GM12878 (cell line): ENCODE measurements at regions not wholly inside any gene's neighbourhood (a gene's known extent, or its start where the extent isn't known, plus 50 kb on each side); places are given as distances from the start of the nearest gene placed in this dataset.

Experiments used
- ATAC-seq: fragments of 200-7000 bp; cut with Tn5 transposase; 3 replicates; pipeline ENCODE4 v1.9.1; 2020; ENCODE audit warnings: mild to moderate bottlenecking, moderate library complexity
- BruUV-seq: library from RNA; stranded (reverse); fragments of 400-500 nt; replicated peaks from 2 replicates; lab custom pipeline; 2021; lab: Mats Ljungman, UMichigan
- CTCF ChIA-PET: fragments of 300-600 bp; sonication (Branson Sonifier 250); formaldehyde crosslinking; extraction: SDS; loops from one replicate; lab custom pipeline; 2021; ENCODE audit warnings: inconsistent platforms; lab: Yijun Ruan, JAX
- POLR2A ChIA-PET: fragments of 350-600 bp; formaldehyde crosslinking; extraction: SDS; loops from one replicate; lab custom pipeline; 2021; ENCODE audit warnings: inconsistent platforms; lab: Charles Lee
- RAD21 ChIA-PET: fragments of 300-600 bp; sonication (Branson Sonifier 250); formaldehyde crosslinking; loops from one replicate; lab custom pipeline; 2023; ENCODE audit warnings: antibody characterized with exemption; ENCODE audit not compliant: unreplicated experiment; lab: Charles Lee
- SMC1A ChIA-PET: fragments of 300-600 bp; sonication (Branson Sonifier 250); formaldehyde crosslinking; loops from one replicate; lab custom pipeline; 2023; ENCODE audit not compliant: unreplicated experiment, uncharacterized antibody; lab: Charles Lee
- DNase-seq: peaks from one replicate; pipeline ENCODE4 v3.0.0-alpha.2; 2011; ENCODE audit warnings: low read depth, low spot score
- FAIRE-seq: peaks from 3 replicates; lab custom pipeline; 2011; peaks lifted over from hg19 to GRCh38; lab: Jason Lieb, UNC
- H2AFZ ChIP-seq: 2 replicates; pipeline ENCODE4 v1.6.0; 2011; ENCODE audit warnings: low read depth, low read length, control low read depth; ENCODE audit not compliant: control insufficient read depth
- H3K27ac ChIP-seq: 2 replicates; pipeline ENCODE4 v1.5.1; 2011; ENCODE audit warnings: control low read depth; ENCODE audit not compliant: control insufficient read depth, insufficient read depth
- H3K27me3 ChIP-seq, 2 experiments: replicated peaks in 1 of 2; 2 replicates each; pipeline versions ENCODE4 v1.6.0 to v1.6.1; 2011; ENCODE audit warnings: low read length in 1 of 2; ENCODE audit not compliant: control insufficient read depth in 2 of 2, insufficient read depth in 2 of 2
- H3K36me3 ChIP-seq, 2 experiments: 2 replicates each; pipeline ENCODE4 v1.5.1; 2011; ENCODE audit warnings: low read length in 1 of 2; ENCODE audit not compliant: control insufficient read depth in 2 of 2, insufficient read depth in 2 of 2
- H3K4me1 ChIP-seq: 2 replicates; pipeline ENCODE4 v1.6.1; 2011; ENCODE audit warnings: mild to moderate bottlenecking, low read length, moderate library complexity, mixed read lengths; ENCODE audit not compliant: control insufficient read depth, insufficient read depth
- H3K4me2 ChIP-seq: 2 replicates; pipeline ENCODE4 v1.6.0; 2011; ENCODE audit warnings: control low read depth; ENCODE audit not compliant: control insufficient read depth, insufficient read depth
- H3K4me3 ChIP-seq: fragments of 200-600 bp; sonication (generic); 2 replicates; pipeline ENCODE4 v1.5.1; 2016
- H3K79me2 ChIP-seq: 2 replicates; pipeline ENCODE4 v1.6.0; 2011; ENCODE audit warnings: low read length; ENCODE audit not compliant: control insufficient read depth, insufficient read depth
- H3K9ac ChIP-seq: 2 replicates; pipeline ENCODE4 v1.8.0; 2011; ENCODE audit warnings: low read length, control low read depth, mixed read lengths; ENCODE audit not compliant: control insufficient read depth, insufficient read depth
- H3K9me3 ChIP-seq: replicated peaks from 3 replicates; pipeline ENCODE4 v1.5.1; 2011; ENCODE audit warnings: mild to moderate bottlenecking, low read length; ENCODE audit not compliant: control insufficient read depth, insufficient read depth
- H4K20me1 ChIP-seq: 2 replicates; pipeline ENCODE4 v1.6.0; 2011; ENCODE audit not compliant: control insufficient read depth, insufficient read depth
- ASH2L ChIP-seq: fragments of 300-600, 200-600 bp; sonication (generic); IDR thresholded peaks from 2 replicates; pipeline ENCODE4 v1.6.1; 2017; ENCODE audit warnings: low read depth, mild to moderate bottlenecking, borderline replicate concordance
- DPF2 ChIP-seq: fragments of 450-650 bp; IDR thresholded peaks from 2 replicates; pipeline ENCODE4 v1.6.1; 2017; ENCODE audit warnings: mild to moderate bottlenecking
- GATAD2B ChIP-seq: fragments of 450-650 bp; conservative IDR thresholded peaks from 2 replicates; pipeline ENCODE4 v1.6.1; 2017; ENCODE audit warnings: low read depth, mild to moderate bottlenecking, moderate library complexity
- TAF1 ChIP-seq: IDR thresholded peaks from 2 replicates; pipeline ENCODE4 v1.6.1; 2011; ENCODE audit warnings: mild to moderate bottlenecking, low read depth, low read length, borderline replicate concordance
- TARDBP ChIP-seq: IDR thresholded peaks from 2 replicates; pipeline ENCODE4 v1.6.1; 2016; ENCODE audit warnings: borderline replicate concordance
- TBL1XR1 ChIP-seq: IDR thresholded peaks from 2 replicates; pipeline ENCODE4 v1.6.1; 2012; ENCODE audit warnings: low read depth, low read length, improper control_type of control experiment
- WGBS: methylation state at CpG from one replicate; pipeline ENCODE4 v1.1.6; 2016; ENCODE audit warnings: low lambda C conversion rate; ENCODE audit not compliant: insufficient replicate concordance, insufficient coverage; ENCODE audit errors: missing lambda C conversion rate; 5-methylcytosine and 5-hydroxymethylcytosine counted together
- in situ Hi-C: fragments of 300-500 bp; cut with MboI; formaldehyde crosslinking; loops from 9 replicates; pipeline ENCODE4 v1.14.3; 2018; ENCODE audit warnings: mixed read lengths
- intact Hi-C: fragments of 100-400 bp; cut with micrococcal nuclease; formaldehyde crosslinking; loops from one replicate; pipeline ENCODE4 v1.14.2; 2022; ENCODE audit not compliant: unreplicated experiment
- TF ChIP-seq, protein P1 (sequence below): fragments of 450-650 bp; conservative IDR thresholded peaks from 2 replicates; pipeline ENCODE4 v1.6.1; 2017; ENCODE audit warnings: mild to moderate bottlenecking, moderate library complexity
- TF ChIP-seq, protein P2 (sequence below): IDR thresholded peaks from 2 replicates; pipeline ENCODE4 v1.6.1; 2012; ENCODE audit warnings: low read length, inconsistent platforms
- TF ChIP-seq, protein P3 (sequence below): fragments of 450-650 bp; formaldehyde crosslinking; IDR thresholded peaks from 2 replicates; pipeline ENCODE4 v1.5.0; 2022; ENCODE audit warnings: mild to moderate bottlenecking, missing genetic modification characterization
- TF ChIP-seq, protein P4 (sequence below): fragments of 450-650 bp; IDR thresholded peaks from 2 replicates; pipeline ENCODE4 v1.6.1; 2016; ENCODE audit warnings: mild to moderate bottlenecking

DNA sequence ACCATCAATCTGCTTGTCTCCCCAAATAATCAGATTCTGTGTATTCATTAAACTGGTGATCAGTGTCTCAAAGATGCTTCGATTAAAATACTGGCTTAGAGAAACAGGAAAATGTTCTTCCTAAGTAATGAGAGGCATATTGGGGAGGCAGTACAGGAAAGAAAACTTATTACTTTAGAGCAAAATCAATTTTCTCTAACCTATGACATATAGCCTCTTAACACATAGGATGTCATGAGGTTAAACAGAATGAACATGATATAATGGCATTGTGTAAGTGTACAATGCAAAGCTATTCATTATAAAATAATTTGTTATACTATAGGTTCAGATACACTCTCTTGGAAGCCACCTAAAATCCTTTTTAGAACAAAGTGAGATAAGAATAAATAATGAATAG is 819.3 kb downstream of the KCNJ2 start:
- no peak overlapping the region for H3K4me2 ChIP-seq
- no peak overlapping the region for H3K9ac ChIP-seq
- in situ Hi-C loops (no loop called here), intact Hi-C loops (no loop called here)
- H2AFZ ChIP-seq: no peak overlapping the region
- no peak for FAIRE-seq
- SMC1A ChIA-PET: no interaction called here
- no peaks in the 10 kb centered on the region; the same call in 2 of the 3 replicates for H3K9me3 ChIP-seq
- no peak for ATAC-seq
- TF ChIP-seq, protein P1, sequence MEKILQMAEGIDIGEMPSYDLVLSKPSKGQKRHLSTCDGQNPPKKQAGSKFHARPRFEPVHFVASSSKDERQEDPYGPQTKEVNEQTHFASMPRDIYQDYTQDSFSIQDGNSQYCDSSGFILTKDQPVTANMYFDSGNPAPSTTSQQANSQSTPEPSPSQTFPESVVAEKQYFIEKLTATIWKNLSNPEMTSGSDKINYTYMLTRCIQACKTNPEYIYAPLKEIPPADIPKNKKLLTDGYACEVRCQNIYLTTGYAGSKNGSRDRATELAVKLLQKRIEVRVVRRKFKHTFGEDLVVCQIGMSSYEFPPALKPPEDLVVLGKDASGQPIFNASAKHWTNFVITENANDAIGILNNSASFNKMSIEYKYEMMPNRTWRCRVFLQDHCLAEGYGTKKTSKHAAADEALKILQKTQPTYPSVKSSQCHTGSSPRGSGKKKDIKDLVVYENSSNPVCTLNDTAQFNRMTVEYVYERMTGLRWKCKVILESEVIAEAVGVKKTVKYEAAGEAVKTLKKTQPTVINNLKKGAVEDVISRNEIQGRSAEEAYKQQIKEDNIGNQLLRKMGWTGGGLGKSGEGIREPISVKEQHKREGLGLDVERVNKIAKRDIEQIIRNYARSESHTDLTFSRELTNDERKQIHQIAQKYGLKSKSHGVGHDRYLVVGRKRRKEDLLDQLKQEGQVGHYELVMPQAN: no peak
- H3K4me1 ChIP-seq: no peaks in the 10 kb centered on the region
- H4K20me1 ChIP-seq: no peaks in the 10 kb centered on the region
- no peaks in the 10 kb centered on the region for H3K79me2 ChIP-seq
- RAD21 ChIA-PET: no interaction called here
- no peak for DNase-seq
- no peak overlapping the region for H3K4me3 ChIP-seq
- no peaks in the 10 kb centered on the region for H3K27me3 ChIP-seq
- CTCF ChIA-PET: no interaction called here
- POLR2A ChIA-PET: no interaction called here
- WGBS: 41% methylated on average over 1 of the region's 1 CpG
- H3K36me3 ChIP-seq: no peaks in the 10 kb centered on the region
- no TSS peak for BruUV-seq
- H3K27ac ChIP-seq: no peak overlapping the region; the same call in 1 of the 2 replicates

DNA sequence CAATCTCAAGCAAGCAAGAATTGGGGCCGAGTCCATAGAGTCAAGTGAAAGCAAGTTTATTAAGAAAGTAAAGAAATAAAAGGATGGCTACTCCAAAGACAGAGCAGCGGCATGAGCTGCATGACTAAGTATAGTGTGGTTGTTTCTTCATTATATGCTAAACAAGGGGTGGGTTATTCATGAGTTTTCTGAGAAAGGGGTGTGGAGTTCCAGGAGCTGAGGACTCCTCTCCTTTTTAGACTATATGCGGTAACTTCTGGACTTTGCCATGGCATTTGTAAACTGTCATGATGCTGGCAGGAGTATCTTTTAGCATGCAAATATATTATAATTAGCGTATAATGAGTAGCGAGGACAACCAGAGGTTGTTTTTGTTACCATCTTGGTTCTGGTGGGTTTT is 819.9 kb downstream of the KCNJ2 start:
- Histone ChIP-seq H4K20me1 (no peaks in the 10 kb centered on the region), H2AFZ (no peak overlapping the region), H3K4me2 (no peak overlapping the region), H3K79me2 (no peaks in the 10 kb centered on the region), H3K4me1 (no peaks in the 10 kb centered on the region), H3K27ac (no peak overlapping the region), H3K27me3 (no peaks in the 10 kb centered on the region), H3K9ac (no peak overlapping the region), H3K4me3 (no peak overlapping the region), H3K9me3 (no peaks in the 10 kb centered on the region; the same call in 2 of the 3 replicates), H3K36me3 (no peaks in the 10 kb centered on the region)
- ChIA-PET RAD21 (no interaction called here), CTCF (no interaction called here), SMC1A (no interaction called here), POLR2A (no interaction called here)
- BruUV-seq: no TSS peak
- ATAC-seq (no peak), FAIRE-seq (no peak), DNase-seq (no peak)
- in situ Hi-C loops: no loop called here
- intact Hi-C loops: no loop called here
- 59% methylated on average over 5 of the region's 5 CpGs for WGBS
- TF ChIP-seq DPF2 (no peak), GATAD2B (no peak), TBL1XR1 (no peak), ASH2L (no peak), TARDBP (no peak), TAF1 (no peak)
- TF ChIP-seq, protein P2, sequence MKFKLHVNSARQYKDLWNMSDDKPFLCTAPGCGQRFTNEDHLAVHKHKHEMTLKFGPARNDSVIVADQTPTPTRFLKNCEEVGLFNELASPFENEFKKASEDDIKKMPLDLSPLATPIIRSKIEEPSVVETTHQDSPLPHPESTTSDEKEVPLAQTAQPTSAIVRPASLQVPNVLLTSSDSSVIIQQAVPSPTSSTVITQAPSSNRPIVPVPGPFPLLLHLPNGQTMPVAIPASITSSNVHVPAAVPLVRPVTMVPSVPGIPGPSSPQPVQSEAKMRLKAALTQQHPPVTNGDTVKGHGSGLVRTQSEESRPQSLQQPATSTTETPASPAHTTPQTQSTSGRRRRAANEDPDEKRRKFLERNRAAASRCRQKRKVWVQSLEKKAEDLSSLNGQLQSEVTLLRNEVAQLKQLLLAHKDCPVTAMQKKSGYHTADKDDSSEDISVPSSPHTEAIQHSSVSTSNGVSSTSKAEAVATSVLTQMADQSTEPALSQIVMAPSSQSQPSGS: no peak
- TF ChIP-seq, protein P3, sequence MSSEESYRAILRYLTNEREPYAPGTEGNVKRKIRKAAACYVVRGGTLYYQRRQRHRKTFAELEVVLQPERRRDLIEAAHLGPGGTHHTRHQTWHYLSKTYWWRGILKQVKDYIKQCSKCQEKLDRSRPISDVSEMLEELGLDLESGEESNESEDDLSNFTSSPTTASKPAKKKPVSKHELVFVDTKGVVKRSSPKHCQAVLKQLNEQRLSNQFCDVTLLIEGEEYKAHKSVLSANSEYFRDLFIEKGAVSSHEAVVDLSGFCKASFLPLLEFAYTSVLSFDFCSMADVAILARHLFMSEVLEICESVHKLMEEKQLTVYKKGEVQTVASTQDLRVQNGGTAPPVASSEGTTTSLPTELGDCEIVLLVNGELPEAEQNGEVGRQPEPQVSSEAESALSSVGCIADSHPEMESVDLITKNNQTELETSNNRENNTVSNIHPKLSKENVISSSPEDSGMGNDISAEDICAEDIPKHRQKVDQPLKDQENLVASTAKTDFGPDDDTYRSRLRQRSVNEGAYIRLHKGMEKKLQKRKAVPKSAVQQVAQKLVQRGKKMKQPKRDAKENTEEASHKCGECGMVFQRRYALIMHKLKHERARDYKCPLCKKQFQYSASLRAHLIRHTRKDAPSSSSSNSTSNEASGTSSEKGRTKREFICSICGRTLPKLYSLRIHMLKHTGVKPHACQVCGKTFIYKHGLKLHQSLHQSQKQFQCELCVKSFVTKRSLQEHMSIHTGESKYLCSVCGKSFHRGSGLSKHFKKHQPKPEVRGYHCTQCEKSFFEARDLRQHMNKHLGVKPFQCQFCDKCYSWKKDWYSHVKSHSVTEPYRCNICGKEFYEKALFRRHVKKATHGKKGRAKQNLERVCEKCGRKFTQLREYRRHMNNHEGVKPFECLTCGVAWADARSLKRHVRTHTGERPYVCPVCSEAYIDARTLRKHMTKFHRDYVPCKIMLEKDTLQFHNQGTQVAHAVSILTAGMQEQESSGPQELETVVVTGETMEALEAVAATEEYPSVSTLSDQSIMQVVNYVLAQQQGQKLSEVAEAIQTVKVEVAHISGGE: no peak
- TF ChIP-seq, protein P4, sequence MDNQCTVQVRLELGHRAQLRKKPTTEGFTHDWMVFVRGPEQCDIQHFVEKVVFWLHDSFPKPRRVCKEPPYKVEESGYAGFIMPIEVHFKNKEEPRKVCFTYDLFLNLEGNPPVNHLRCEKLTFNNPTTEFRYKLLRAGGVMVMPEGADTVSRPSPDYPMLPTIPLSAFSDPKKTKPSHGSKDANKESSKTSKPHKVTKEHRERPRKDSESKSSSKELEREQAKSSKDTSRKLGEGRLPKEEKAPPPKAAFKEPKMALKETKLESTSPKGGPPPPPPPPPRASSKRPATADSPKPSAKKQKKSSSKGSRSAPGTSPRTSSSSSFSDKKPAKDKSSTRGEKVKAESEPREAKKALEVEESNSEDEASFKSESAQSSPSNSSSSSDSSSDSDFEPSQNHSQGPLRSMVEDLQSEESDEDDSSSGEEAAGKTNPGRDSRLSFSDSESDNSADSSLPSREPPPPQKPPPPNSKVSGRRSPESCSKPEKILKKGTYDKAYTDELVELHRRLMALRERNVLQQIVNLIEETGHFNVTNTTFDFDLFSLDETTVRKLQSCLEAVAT: no peak
